Suprapubic skin (tissue), 4 donors: ENCODE measurements at regions not wholly inside any gene's neighbourhood (a gene's known extent, or its start where the extent isn't known, plus 50 kb on each side); places are given as distances from the start of the nearest gene placed in this dataset.

ENCODE experiments used
- DNase-seq, 2 donors: peaks; one replicate each; pipeline ENCODE4 v3.0.0-alpha.2; 2019; ENCODE audit warnings: low spot score in 2 of 2
- H3K27ac ChIP-seq: fragments of 200-600 bp; sonication (generic); one replicate; pipeline ENCODE4 v1.5.1; 2019
- H3K27me3 ChIP-seq: fragments of 200-600 bp; sonication (generic); one replicate; pipeline ENCODE4 v1.5.1; 2019
- H3K36me3 ChIP-seq: fragments of 200-600 bp; sonication (generic); one replicate; pipeline ENCODE4 v1.5.1; 2019
- H3K4me1 ChIP-seq: fragments of 200-600 bp; sonication (generic); one replicate; pipeline ENCODE4 v1.5.1; 2019
- H3K4me3 ChIP-seq: fragments of 200-600 bp; sonication (generic); one replicate; pipeline ENCODE4 v1.5.1; 2019; ENCODE audit warnings: mild to moderate bottlenecking
- H3K9me3 ChIP-seq: fragments of 200-600 bp; sonication (generic); one replicate; pipeline ENCODE4 v1.5.1; 2019
- EP300 ChIP-seq: sonication (generic); formaldehyde crosslinking; IDR thresholded peaks from one replicate; pipeline ENCODE4 v1.6.1; 2017; ENCODE audit warnings: antibody characterized with exemption
- POLR2A ChIP-seq, 2 donors: fragments of 450-650 bp; IDR thresholded peaks; one replicate each; pipeline ENCODE4 v1.6.1; 2017; ENCODE audit warnings: antibody characterized with exemption in 2 of 2, mild to moderate bottlenecking in 2 of 2, moderate library complexity in 2 of 2
- POLR2AphosphoS5 ChIP-seq, 3 donors: sonication (generic); formaldehyde crosslinking; IDR thresholded peaks; one replicate each; pipeline ENCODE4 v1.6.1; 2017; ENCODE audit warnings: antibody characterized with exemption in 3 of 3
- WGBS: methylation state at CpG from one replicate; pipeline ENCODE4 v1.1.5; 2018; 5-methylcytosine and 5-hydroxymethylcytosine counted together
- TF ChIP-seq, protein P1 (sequence below), 2 donors: fragments of 200-600 bp in 1 of 2; fragments of 450-650 bp in 1 of 2; sonication (generic) in 1 of 2; IDR thresholded peaks; one replicate each; pipeline ENCODE4 v1.5.1; 2016 to 2019; ENCODE audit warnings: antibody characterized with exemption in 2 of 2, mild to moderate bottlenecking in 1 of 2, moderate library complexity in 1 of 2

DNA sequence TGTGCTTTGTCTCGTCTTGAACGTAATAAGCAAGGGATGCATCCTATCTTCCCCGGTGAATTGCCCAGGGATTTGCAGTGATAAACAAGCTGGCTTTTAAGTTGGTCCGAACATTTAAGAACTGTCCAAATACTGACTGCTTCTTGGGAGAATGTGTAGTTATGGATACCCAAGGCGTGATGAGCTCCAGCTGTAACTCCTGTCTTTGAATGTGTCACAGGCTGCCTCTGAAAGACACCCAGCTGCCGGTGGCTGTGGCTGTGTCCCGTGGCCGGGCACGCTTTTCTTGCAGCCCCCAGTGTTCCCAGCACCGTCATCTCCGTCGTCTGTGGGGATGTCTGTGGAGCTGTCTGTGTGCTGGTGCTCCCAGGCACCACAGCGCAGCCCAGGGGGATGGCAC, 118.1 kb downstream of the GLRX3 start:
- TF ChIP-seq EP300 (no peak), POLR2AphosphoS5 (IDR thresholded peaks at IDR 0.05) (no peak), POLR2A (IDR thresholded peaks at IDR 0.05) (no peak)
- TF ChIP-seq, protein P1, sequence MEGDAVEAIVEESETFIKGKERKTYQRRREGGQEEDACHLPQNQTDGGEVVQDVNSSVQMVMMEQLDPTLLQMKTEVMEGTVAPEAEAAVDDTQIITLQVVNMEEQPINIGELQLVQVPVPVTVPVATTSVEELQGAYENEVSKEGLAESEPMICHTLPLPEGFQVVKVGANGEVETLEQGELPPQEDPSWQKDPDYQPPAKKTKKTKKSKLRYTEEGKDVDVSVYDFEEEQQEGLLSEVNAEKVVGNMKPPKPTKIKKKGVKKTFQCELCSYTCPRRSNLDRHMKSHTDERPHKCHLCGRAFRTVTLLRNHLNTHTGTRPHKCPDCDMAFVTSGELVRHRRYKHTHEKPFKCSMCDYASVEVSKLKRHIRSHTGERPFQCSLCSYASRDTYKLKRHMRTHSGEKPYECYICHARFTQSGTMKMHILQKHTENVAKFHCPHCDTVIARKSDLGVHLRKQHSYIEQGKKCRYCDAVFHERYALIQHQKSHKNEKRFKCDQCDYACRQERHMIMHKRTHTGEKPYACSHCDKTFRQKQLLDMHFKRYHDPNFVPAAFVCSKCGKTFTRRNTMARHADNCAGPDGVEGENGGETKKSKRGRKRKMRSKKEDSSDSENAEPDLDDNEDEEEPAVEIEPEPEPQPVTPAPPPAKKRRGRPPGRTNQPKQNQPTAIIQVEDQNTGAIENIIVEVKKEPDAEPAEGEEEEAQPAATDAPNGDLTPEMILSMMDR (IDR thresholded peaks at IDR 0.05), result no peak
- Histone ChIP-seq H3K27me3 (no peaks in the 10 kb centered on the region), H3K27ac (no peak overlapping the region), H3K36me3 (no peaks in the 10 kb centered on the region), H3K9me3 (no peaks in the 10 kb centered on the region), H3K4me1 (no peaks in the 10 kb centered on the region), H3K4me3 (no peak overlapping the region)
- no peak for DNase-seq
- 57% methylated on average over 13 of the region's 13 CpGs for WGBS

DNA sequence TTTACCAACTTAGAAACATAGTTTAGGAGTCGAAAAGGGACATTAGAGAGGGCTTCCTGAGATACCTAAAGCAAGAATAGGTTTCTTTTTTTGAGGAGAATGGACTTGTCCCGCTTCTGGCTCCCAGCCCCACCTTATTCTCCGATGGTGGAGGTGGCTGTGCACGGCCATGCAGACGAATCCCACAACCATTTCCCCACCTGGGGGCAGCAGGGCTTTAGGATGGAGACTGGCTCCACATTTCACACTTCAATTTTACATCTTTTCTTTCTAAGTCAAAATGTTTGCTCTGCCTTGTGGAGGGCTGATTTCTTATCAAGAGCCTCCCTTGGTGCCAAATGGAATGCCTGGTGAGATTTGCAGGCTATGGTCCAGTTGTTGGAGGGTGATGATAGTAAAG, 118.5 kb downstream of the GLRX3 start:
- Histone ChIP-seq H3K36me3 (no peaks in the 10 kb centered on the region), H3K27ac (no peak overlapping the region), H3K9me3 (no peaks in the 10 kb centered on the region), H3K4me1 (no peaks in the 10 kb centered on the region), H3K27me3 (no peaks in the 10 kb centered on the region), H3K4me3 (no peak overlapping the region)
- TF ChIP-seq POLR2AphosphoS5 (IDR thresholded peaks at IDR 0.05), result no peak
- DNase-seq, result no peak
- WGBS, result 62% methylated on average over 5 of the region's 5 CpGs

DNA sequence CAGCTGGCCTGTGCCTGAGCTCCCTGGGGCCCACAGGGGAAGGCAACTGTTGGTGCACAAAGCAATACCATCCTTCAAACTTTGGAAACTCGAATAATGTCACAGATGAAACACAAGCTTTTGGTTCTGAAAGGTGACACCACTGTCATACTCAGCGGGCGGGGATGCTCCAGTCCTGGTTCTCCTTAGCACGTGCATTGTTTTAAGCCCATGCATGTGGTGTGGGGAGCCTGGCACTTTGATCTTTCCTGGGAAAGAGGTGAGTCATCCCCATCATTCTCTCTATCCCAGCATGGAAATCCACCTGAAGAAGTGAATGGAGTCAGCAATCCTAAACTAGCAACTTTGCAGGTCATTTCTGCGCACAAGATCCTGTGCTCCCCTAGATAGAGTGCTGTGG, 119.6 kb downstream of the GLRX3 start:
- no peaks in the 10 kb centered on the region for H3K36me3 ChIP-seq
- no peaks in the 10 kb centered on the region for H3K4me1 ChIP-seq
- WGBS, result 79% methylated on average over 5 of the region's 5 CpGs
- no peaks in the 10 kb centered on the region for H3K9me3 ChIP-seq
- H3K4me3 ChIP-seq, result no peak overlapping the region
- no peaks in the 10 kb centered on the region for H3K27me3 ChIP-seq
- no peak overlapping the region for H3K27ac ChIP-seq
- no peak for TF ChIP-seq POLR2A (IDR thresholded peaks at IDR 0.05)
- no peak for TF ChIP-seq POLR2AphosphoS5 (IDR thresholded peaks at IDR 0.05)
- TF ChIP-seq, protein P1 (IDR thresholded peaks at IDR 0.05), result no peak
- no peak for TF ChIP-seq EP300
- no peak for DNase-seq

DNA sequence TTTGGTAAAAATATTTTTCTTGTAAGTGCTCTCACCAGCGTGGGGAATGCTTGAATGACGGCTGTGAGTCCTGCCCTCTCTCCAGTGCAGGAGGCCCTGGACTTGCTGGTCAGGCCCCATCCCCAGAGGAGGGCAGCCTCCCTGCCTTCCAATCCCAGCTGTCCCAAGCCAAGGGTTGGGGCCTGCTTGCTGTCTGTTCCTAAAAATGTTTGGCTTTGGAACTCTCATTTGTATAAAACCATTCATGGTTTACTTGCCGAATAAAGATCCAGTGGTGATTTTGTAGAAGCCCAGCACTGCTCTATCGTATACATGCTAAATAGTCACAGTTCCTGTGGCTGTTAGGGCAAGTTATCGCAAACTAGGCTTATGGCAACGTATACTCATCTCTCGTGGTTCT, 121.7 kb downstream of the GLRX3 start:
- TF ChIP-seq EP300 (no peak), POLR2AphosphoS5 (IDR thresholded peaks at IDR 0.05) (no peak), POLR2A (IDR thresholded peaks at IDR 0.05) (no peak)
- TF ChIP-seq, protein P1 (IDR thresholded peaks at IDR 0.05), result no peak
- H3K4me3 ChIP-seq, result no peak overlapping the region
- no peak overlapping the region for H3K27ac ChIP-seq
- no peak for DNase-seq
- no peaks in the 10 kb centered on the region for H3K9me3 ChIP-seq
- 91% methylated on average over 7 of the region's 7 CpGs for WGBS
- H3K27me3 ChIP-seq, result no peaks in the 10 kb centered on the region
- H3K4me1 ChIP-seq, result no peaks in the 10 kb centered on the region
- no peaks in the 10 kb centered on the region for H3K36me3 ChIP-seq

DNA sequence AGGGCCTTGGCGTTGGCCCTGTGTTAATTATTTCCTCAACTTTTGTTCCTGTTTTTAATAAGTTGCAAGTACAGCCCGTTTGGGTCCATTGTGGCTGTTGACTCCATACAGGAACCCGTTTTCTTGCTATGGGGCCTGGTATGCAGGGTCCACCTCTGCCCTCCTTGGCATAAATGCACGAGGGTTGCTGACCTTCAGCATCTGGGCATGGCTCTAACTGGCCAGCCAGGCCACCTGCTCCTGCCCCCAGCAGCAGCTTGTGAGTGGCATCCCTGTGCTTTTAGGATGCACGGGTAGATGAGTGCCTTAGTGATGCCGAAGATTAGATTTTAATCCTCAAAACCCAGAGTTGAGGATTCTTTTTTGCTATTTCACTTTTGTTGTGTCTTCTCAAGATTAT, 123.2 kb downstream of the GLRX3 start:
- H3K27ac ChIP-seq, result no peak overlapping the region
- DNase-seq, result no peak
- WGBS, result 68% methylated on average over 6 of the region's 6 CpGs
- H3K36me3 ChIP-seq, result no peaks in the 10 kb centered on the region
- no peaks in the 10 kb centered on the region for H3K4me1 ChIP-seq
- no peak overlapping the region for H3K4me3 ChIP-seq
- TF ChIP-seq POLR2A (IDR thresholded peaks at IDR 0.05), result no peak
- no peak for TF ChIP-seq POLR2AphosphoS5 (IDR thresholded peaks at IDR 0.05)
- TF ChIP-seq EP300, result no peak
- TF ChIP-seq, protein P1 (IDR thresholded peaks at IDR 0.05), result no peak
- H3K27me3 ChIP-seq, result no peaks in the 10 kb centered on the region
- peaks cover 10% of the 10 kb centered on the region for H3K9me3 ChIP-seq

DNA sequence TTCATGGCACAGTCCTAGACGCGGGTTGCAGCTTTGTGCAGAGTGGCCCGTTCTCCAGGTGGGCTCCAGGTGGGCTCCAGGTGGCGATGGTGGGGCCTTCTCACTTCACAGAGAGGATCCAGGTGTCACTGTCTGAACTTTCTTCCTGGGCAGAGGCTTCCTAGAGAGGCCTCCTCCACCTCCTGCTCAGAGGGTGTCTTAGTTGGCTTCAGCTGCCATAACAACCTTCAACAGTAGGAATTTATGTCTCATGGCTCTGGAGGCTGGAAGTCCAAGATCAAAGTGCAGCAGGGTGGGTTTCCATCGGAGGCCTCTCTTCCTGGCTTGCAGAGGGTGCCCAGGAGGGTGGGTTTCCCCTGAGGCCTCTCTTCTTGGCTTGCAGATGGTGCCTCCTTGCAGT, 125.1 kb downstream of the GLRX3 start:
- H3K9me3 ChIP-seq, result peaks cover 14% of the 10 kb centered on the region
- H3K4me1 ChIP-seq, result no peaks in the 10 kb centered on the region
- WGBS, result 87% methylated on average over 4 of the region's 5 CpGs
- H3K4me3 ChIP-seq, result no peak overlapping the region
- H3K27me3 ChIP-seq, result no peaks in the 10 kb centered on the region
- TF ChIP-seq EP300 (no peak), POLR2A (IDR thresholded peaks at IDR 0.05) (no peak), POLR2AphosphoS5 (IDR thresholded peaks at IDR 0.05) (no peak)
- TF ChIP-seq, protein P1 (IDR thresholded peaks at IDR 0.05), result no peak
- H3K36me3 ChIP-seq, result no peaks in the 10 kb centered on the region
- H3K27ac ChIP-seq, result no peak overlapping the region
- DNase-seq, result no peak
